Mucosa of descending colon (tissue), 3 donors: ENCODE measurements at regions not wholly inside any gene's neighbourhood (a gene's known extent, or its start where the extent isn't known, plus 50 kb on each side); places are given as distances from the start of the nearest gene placed in this dataset.

ENCODE experiments used
- ATAC-seq: fragments of 200-7000 bp; cut with Tn5 transposase; one replicate; pipeline ENCODE4 v1.9.1; 2020; ENCODE audit warnings: mild to moderate bottlenecking, moderate library complexity
- DNase-seq, 3 donors: peaks; one replicate each; pipeline ENCODE4 v3.0.0-alpha.2; 2020
- H3K36me3 ChIP-seq: fragments of 200-600 bp; one replicate; pipeline ENCODE4 v1.8.0; 2021; ENCODE audit warnings: low read depth, mild to moderate bottlenecking
- H3K4me1 ChIP-seq: fragments of 200-600 bp; one replicate; pipeline ENCODE4 v1.8.0; 2021; ENCODE audit warnings: low read depth, mild to moderate bottlenecking
- H3K4me3 ChIP-seq: fragments of 200-600 bp; one replicate; pipeline ENCODE4 v1.8.0; 2021; ENCODE audit warnings: mild to moderate bottlenecking
- H3K9me3 ChIP-seq: fragments of 200-600 bp; one replicate; pipeline ENCODE4 v1.8.0; 2021; ENCODE audit warnings: mild to moderate bottlenecking
- CTCF ChIP-seq: fragments of 200-600 bp; IDR thresholded peaks from one replicate; pipeline ENCODE4 v1.8.0; 2022; ENCODE audit warnings: antibody characterized with exemption, mild to moderate bottlenecking
- intact Hi-C, 2 donors: fragments of 100-400 bp; cut with DNase I in 1 of 2; cut with micrococcal nuclease in 1 of 2; formaldehyde crosslinking; loops; one replicate each; pipeline versions ENCODE4 v1.11.0 to v1.11.1; 2022; cut with DNase I, micrococcal nuclease
- donor health status: DM: no; HTN: no; CAD: no; lungs with moderate emphysema.
- donor health status: DM: no; HTN: no; CAD: no.
- donor health status: DM: no; HTN: yes; CAD: no.

GRCh38 chr5:154566146-154566680 is 88.2 kb upstream of the HAND1 start:
- H3K4me1 ChIP-seq = no peaks in the 10 kb centered on the region
- no peaks in the 10 kb centered on the region for H3K9me3 ChIP-seq
- ATAC-seq (no peak), DNase-seq (no peak)
- no peak overlapping the region for H3K4me3 ChIP-seq
- intact Hi-C loops = no loop called here
- no peak for TF ChIP-seq CTCF
- no peaks in the 10 kb centered on the region for H3K36me3 ChIP-seq

DNA sequence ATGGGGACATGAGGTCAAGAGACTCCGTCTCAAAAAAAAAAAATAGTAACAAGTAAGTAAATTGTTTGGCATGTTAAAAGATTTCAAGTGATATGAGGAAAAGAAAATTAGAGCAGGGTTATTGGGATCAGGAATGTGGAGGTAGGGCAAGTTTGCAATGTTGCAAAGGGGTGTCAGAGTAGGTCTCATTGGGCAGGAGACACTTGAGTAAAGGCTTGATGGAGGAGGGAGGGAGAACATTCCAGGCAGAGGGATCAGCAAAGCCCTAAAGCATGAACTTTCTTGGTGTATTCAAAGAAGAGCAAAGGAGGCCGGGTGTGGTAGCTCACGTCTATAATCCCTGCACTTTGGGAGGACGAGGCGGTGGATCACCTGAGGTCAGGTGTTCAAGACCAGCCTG is 87.1 kb upstream of the HAND1 start:
- ATAC-seq (no peak), DNase-seq (no peak)
- no peak for TF ChIP-seq CTCF
- intact Hi-C loops = no loop called here
- Histone ChIP-seq H3K4me1 (no peaks in the 10 kb centered on the region), H3K9me3 (no peaks in the 10 kb centered on the region), H3K36me3 (no peaks in the 10 kb centered on the region), H3K4me3 (no peak overlapping the region)

DNA sequence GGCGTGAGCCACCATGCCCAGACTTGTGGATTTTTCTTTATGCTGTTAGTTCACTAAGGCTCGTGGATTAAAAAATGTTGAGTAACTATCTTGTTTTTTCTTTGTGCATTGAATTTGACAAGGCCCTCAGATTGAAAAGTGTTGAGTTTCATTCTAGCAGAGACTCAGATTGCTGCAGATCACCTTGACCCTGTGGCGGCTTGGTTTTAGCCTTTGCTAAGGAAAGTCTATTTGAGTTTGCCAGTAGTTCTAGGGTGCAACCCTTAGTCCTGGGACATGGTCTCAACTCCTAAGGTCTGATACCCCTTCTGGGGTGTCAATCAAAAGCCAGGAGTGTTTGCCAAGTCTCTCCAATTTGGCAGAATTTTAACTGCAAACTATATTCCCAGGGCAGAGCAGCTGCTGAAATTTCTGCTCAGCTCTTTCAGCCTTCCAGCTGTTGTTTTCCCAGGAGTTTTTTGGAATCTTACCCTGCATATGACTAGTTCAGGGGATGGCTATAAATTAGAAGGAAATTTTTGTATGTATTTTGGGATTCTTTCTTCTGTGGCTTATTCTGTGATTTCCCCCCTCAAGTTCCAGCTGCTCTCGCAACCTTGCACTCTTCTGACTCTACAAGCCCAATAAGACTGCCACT is 84.3 kb upstream of the HAND1 start:
- Histone ChIP-seq H3K4me1 (no peaks in the 10 kb centered on the region), H3K4me3 (no peak overlapping the region), H3K36me3 (no peaks in the 10 kb centered on the region), H3K9me3 (no peaks in the 10 kb centered on the region)
- DNase-seq = no peak
- TF ChIP-seq CTCF = no peak
- intact Hi-C loops = no loop called here
- no peak for ATAC-seq

GRCh38 chr5:154559398-154560276 is 81.6 kb upstream of the HAND1 start:
- no peak overlapping the region for H3K4me3 ChIP-seq
- intact Hi-C loops = no loop called here
- H3K36me3 ChIP-seq = no peaks in the 10 kb centered on the region
- no peaks in the 10 kb centered on the region for H3K9me3 ChIP-seq
- ATAC-seq (no peak), DNase-seq (no peak)
- TF ChIP-seq CTCF = no peak
- no peaks in the 10 kb centered on the region for H3K4me1 ChIP-seq

DNA sequence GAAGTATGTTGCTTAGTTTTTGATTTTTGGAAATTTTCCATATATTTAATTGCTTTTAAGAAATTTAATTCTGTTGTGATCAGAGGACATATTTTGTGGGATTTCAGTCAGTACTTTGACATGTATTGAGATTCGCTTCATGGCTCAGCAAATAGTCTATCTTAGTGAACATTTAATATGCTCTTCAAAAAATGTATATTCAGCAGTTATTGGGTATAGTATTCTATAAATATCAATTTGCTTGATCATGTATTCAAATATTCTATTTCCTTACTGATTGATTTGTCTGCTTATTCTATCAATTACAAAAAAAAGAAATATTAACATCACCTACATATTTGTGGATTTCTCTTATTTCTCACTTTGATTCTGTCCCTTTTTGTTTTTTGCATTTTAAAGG is 79.5 kb upstream of the HAND1 start:
- DNase-seq = no peak
- no peak overlapping the region for H3K4me3 ChIP-seq
- no peak for ATAC-seq
- H3K36me3 ChIP-seq = no peaks in the 10 kb centered on the region
- H3K9me3 ChIP-seq = peaks cover 11% of the 10 kb centered on the region
- TF ChIP-seq CTCF = no peak
- intact Hi-C loops = no loop called here
- H3K4me1 ChIP-seq = no peaks in the 10 kb centered on the region
